Astrocyte of the spinal cord (primary cell): ENCODE measurements at regions not wholly inside any gene's neighbourhood (a gene's known extent, or its start where the extent isn't known, plus 50 kb on each side); places are given as distances from the start of the nearest gene placed in this dataset.

ENCODE experiments used
- DNase-seq: peaks from one replicate; pipeline ENCODE4 v3.0.0; 2011; ENCODE audit warnings: low read depth, low spot score
- H3K4me3 ChIP-seq: 2 replicates; pipeline ENCODE4 v1.5.1; 2011; ENCODE audit warnings: low read depth, mild to moderate bottlenecking, low read length, moderate library complexity
- CTCF ChIP-seq: IDR thresholded peaks from 2 replicates; pipeline ENCODE4 v1.5.1; 2012; ENCODE audit warnings: low read depth, mild to moderate bottlenecking, low read length, inconsistent platforms
- in situ Hi-C: cut with HindIII; loops from 2 replicates; pipeline ENCODE4 v1.10.0; 2017; ENCODE audit warnings: low sequenced_read_pairs

- DNase-seq: peak; percentile 95
- H3K4me3 ChIP-seq: no peak overlapping the region
- in situ Hi-C loops: no loop called here
- no peak for TF ChIP-seq CTCF
These were observed 138.5 kb upstream of the S1PR3 start for GRCh38 chr9:88852794-88853193.

DNA sequence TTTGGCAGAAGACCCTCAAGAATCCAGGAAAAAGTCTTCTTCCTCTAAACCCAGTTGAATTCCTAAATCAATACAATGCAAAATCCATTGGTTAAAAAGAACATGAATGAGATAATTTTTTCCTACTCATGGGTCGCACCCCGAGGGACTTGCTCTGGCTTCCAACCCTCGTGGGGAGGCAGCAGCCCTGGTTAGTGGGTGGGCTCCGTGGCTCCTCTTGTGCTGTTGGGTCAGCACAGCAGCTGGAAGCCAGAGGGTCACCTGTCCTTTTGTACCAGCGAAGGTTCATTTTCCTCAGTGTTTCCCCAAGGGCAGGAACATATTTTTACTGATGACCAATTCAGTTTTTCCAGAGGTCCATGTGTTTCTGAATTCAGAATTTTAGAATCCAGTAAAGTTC is 120.6 kb upstream of the S1PR3 start:
- no peak overlapping the region for H3K4me3 ChIP-seq
- in situ Hi-C loops: no loop called here

DNA sequence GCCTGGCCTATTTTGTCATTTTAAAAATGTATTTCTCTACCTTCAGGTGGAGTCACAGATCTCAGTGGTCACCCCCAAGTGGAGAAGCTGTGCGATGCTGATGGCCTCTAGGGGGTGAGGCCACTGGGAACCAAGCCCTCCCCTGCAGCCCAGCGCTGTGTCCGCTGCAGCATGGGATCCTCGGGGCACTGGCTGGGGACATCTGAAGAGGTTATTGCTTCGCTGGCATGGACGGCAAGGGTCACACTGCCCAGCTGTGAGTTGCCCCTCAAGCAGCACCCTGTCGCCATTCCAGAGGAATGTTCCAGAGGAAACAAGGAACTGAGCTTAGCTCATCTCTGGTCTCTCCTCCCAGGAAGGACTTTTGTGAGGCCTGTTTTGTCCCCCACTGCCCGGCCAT is 119.6 kb upstream of the S1PR3 start:
- in situ Hi-C loops: no loop called here
- no peak for DNase-seq
- H3K4me3 ChIP-seq: no peak overlapping the region
- no peak for TF ChIP-seq CTCF

More for the DNA sequence above, 120.6 kb upstream of the S1PR3 start:
- no peak for DNase-seq
- TF ChIP-seq CTCF: no peak

DNA sequence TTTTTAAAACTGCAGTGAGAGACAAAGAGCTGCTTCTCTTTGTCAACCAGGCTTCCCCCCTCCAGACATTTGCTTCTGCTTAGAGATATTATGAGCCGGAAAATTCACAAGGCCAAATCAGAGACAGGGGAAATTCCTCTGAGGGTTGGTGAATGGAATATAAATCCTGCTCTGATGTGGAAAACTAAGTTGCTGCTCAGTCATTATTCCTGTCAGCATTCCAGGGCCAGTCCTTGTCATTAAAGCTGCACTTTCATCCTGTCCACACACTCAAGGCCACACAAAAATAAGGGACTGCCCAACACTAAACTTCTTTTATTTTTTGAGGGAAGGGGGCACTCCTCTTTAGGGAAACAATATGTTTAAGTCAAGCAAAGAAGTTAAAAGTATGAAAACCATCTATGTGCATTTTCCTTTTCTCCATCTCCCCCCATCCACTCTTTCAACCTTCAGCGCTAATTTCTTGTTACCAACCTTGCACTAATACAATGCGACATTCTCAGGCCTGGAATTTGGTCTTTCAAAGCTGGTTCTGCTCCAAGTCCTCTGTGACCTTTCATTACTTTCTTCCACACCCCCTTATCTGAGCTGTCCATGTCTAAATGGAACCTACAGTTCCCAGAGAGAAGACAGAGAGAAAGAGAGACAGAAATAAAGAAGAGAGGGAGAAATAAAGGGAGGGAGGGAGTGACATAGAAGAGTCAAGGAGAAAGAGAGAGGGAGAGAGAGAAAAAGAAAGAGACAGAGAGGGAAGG is 118.9 kb upstream of the S1PR3 start:
- in situ Hi-C loops: no loop called here

DNA sequence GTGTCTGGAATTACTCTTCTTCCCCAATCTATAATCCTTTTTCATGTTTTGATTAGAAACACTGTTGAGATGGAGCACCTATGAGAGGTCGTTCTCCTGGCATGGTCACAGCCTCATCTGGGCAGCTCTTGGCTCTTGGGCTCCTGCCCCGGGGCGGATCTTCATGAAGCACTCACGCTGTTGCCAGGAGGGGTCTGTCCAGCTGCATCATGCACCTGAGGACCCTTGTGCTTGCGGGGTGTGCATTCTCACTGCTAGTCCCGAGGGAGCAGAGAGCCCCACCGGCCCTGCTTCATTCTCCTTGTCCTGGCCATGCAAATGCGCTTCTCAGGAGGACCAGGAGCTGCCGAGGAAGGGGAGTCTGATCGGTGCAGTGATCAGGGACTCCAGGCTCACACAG is 117.6 kb upstream of the S1PR3 start:
- in situ Hi-C loops: no loop called here
- DNase-seq: no peak
- H3K4me3 ChIP-seq: no peak overlapping the region
- no peak for TF ChIP-seq CTCF

More for the DNA sequence above, 118.9 kb upstream of the S1PR3 start:
- no peak for DNase-seq
- no peak overlapping the region for H3K4me3 ChIP-seq
- TF ChIP-seq CTCF: no peak

DNA sequence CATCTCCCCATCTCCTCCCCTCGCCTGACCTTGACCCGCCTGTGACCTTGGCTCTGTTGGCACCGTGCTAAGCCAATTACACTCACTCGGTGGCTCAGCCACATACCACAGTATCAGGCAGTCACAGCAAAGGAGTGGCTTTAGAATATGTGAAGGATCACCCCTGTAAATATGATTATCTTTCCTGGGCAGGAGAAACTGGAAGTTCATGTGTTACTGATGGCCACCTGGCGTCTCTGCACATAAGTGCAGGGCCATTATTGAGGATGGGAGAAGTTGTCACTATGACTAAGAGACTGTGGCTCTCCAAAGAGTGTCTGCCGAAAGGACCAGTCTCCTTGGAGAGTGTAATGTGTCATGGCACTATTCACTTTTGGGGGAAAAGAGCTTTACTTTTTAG is 116.9 kb upstream of the S1PR3 start:
- peak; percentile 29 for TF ChIP-seq CTCF
- H3K4me3 ChIP-seq: no peak overlapping the region
- in situ Hi-C loops: no loop called here
- peak; percentile 17 for DNase-seq
